GM19043 (cell line): ENCODE measurements at regions not wholly inside any gene's neighbourhood (a gene's known extent, or its start where the extent isn't known, plus 50 kb on each side); places are given as distances from the start of the nearest gene placed in this dataset.

Experiments used
- ATAC-seq: cut with Tn5 transposase; IDR thresholded peaks from one replicate; pipeline ENCODE4 v1.9.1; 2021; ENCODE audit warnings: low read depth; ENCODE audit not compliant: unreplicated experiment

DNA sequence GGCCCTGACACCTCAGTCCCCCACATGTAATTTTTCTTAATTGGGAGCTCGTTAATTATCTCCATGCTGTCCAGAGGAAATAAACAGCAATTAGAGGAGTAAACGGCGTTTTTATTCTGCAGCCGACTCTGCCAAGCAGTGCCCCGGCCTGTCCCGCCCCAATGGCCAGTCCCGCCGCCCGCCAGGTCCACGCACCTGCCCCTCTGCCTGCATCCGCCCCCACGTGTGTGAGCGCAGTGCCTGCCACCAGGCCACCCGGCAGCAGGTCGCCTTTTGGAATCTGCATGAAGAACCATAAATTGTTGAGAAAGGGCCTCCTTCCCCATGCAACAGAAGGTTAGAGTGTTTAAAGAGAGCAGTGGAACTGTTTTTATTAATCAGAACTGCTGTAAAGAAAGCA is 87.5 kb upstream of the LINGO1 start:
- no peak for ATAC-seq

DNA sequence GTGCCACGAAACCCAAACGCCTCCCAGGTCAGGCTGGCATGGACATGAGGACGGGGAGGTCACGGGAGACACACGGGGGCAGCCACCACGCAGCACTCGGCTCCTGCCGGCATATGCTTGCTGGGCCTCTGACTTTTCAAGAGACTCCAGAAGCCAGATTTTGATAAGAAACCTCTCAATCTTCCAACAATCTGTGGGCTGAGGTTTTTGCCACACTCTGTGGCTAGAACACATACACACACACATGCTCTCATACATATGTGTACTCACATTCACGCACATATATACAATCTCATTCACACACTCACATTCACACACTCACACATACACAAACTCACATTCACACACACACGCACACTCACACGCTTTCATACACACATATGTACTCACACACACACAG is 86.7 kb upstream of the LINGO1 start:
- no peak for ATAC-seq

- ATAC-seq: no peak
Measured at GRCh38 chr15:77717333-77717990, 84.8 kb upstream of the LINGO1 start.

GRCh38 chr15:77716632-77717332 is 84.1 kb upstream of the LINGO1 start:
- no peak for ATAC-seq

DNA sequence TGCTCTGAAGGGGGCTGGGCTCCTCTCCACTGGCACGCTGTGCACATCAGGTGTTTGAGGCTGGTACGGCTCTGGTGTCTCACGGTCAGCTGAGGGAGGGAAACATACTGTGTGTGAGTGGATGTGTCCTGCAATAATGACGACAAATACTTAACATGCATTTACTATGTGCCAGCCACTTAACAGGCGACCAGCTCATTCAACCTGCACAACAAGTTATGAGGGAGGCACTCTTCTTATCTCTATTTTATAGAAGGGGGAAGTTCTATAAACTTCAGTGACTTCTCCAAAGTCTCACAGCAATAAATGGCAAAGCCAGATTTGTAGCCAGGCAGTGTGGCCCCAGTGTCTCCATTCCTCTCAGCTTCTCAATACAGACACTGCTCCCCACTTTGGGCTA is 83.1 kb upstream of the LINGO1 start:
- ATAC-seq: no peak

DNA sequence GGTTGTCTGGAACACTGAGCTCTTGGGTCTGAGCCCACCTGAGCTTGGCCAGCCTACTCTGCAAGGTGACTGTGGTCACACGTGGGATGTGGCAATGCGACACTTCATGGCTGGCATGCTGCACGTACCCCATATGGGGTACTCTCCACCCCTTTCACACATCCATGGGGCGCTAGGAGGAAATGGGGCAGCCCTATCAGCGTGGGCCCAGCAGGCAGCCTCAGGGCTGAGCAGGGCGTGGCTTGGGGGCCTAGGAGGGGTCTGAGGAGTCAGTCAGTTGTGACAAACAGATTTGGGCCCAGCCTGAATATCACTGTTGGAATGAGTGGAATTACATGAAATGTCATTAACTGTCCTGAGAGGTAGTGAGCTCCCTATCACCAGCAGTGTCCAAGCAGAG is 82.3 kb upstream of the LINGO1 start:
- ATAC-seq: no peak

DNA sequence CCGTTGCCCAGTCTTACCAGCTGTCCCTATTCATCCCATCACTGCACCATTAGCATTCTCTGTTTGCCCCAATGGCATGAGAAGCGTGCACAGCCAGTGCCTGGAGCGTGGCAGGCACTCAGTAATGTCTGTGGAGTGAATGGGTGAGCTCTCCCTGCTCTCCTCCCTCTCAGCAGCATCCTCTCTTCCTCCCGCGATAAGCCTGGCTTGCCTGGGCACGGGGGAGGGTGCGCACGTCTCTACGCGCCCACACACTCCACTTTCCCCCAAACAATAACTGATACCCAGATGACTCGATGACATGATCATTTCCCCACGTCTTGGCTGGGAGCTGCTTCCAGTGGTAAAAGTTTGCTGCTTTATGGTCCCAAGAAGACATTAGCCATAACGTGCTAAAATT is 81.8 kb upstream of the LINGO1 start:
- ATAC-seq: no peak

GRCh38 chr15:77714023-77714422 is 81.3 kb upstream of the LINGO1 start:
- ATAC-seq: no peak

- no peak for ATAC-seq
Measured at GRCh38 chr15:77713281-77713680, 80.6 kb upstream of the LINGO1 start.

DNA sequence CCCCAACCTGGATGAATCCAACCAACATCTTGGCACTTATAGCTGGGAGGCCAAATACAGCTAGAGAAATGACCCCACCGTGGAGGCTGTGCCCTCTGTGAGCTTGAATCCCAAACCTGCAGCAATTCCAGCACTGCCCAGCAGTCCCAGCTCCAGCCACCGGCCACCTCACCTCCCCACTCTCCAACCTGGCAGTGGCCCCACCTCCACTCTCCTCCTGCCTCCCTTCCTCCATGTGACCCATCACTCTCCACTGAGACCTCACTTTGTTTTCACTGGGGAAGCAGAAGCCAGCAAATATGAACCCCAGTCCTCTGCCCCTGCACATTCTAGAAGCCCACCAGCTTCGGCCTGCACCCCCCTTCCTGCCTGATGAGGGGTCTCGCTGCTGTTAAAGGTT is 79.7 kb upstream of the LINGO1 start:
- no peak for ATAC-seq

DNA sequence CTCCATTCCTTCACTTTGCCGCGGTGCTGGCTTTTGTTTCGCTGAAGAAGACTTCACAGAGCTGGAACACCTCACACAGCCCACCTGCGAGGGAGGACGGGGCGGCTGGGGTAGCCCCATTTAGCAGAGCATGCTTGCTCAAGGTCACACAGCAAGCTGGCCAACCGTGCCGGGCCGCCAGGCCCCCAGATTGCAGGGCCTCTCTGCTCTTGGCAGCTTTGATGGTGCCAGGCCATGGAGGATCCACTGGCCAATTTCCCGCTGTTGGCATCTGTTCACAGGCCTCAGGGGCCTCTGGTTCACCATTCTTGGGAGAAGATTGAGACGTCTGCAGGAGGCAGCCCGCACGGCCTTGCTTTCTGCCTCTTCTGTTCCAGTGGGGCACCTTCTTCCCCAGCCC is 77.9 kb upstream of the LINGO1 start:
- ATAC-seq: no peak

DNA sequence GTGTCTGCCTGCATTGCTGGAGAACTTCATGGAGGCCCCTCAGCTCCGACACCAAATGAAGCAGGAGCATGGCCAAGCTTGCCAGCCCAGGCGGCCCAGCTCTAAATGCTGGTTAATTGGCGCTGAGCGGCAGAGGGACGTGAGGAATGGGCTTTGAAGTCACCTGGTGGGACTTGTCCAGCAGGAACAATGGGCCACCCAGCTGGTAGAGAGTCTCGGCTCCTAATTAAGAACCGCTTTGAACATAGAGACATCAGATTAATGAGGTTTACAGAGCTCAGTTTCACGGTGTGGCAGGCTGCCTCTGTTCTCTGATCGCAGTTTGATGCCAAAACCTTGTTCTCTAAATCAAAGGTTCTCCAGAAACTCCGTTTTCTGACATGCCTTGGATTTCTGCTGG is 77.5 kb upstream of the LINGO1 start:
- no peak for ATAC-seq

GRCh38 chr15:77709135-77709886 is 76.6 kb upstream of the LINGO1 start:
- no peak for ATAC-seq

- no peak for ATAC-seq
Measured at GRCh38 chr15:77706482-77707244, 74.0 kb upstream of the LINGO1 start.

DNA sequence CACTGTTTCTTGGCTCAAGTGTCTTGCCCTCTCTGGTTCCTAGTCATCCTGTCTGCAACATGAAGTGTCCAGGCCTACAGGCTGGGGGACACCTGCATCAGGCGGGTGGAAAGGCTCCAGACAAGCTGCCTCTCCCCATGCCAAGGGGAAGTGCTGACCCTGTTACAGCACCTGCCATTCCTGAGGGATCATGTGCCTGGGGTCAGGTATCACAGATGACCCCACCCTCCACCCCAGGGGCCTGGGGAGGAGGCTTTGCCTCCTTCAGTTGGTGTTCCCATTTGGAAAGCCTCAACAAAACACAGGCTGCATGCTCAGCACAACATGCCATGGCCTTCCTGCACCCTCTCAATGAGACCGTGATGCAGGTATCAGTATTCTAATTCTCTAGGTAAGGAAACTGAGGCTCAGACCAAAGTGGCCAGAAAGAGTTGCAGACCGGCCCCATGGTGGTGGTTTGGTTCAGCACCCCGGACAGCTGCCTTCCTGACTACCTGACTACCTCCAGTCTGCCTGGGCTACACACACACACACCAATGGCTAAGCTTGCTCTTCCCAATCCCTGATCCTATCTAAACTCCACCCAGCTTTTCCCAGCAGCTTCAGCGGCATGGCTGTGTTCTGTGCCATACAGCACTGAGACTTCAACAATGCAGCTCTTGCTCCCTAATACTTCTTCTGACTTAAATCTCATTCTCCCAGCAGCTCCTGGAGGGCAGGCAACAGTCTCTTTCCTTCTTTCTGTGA is 69.7 kb upstream of the LINGO1 start:
- no peak for ATAC-seq

- no peak for ATAC-seq
Measured at GRCh38 chr15:77698481-77698880, 65.8 kb upstream of the LINGO1 start.

DNA sequence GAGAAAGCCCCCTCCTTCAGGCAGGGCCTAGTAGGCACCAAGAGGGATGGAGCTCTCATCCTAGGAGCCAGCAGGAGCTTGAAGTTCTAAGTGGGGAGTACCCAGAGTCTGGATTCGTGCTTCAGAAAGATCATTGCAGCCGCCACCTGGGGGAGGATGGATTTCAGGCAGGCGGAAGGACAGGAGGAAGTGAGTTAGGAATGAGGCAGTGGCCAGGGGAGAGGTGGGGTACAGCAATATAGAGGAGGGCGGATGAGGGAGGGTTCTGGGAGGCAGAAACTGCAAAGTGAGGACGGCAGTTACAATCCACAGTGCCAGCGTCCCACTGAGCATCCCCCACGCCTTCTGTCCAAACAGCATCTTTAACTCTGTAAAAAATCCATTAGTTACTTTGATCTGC is 65.2 kb upstream of the LINGO1 start:
- ATAC-seq: no peak

DNA sequence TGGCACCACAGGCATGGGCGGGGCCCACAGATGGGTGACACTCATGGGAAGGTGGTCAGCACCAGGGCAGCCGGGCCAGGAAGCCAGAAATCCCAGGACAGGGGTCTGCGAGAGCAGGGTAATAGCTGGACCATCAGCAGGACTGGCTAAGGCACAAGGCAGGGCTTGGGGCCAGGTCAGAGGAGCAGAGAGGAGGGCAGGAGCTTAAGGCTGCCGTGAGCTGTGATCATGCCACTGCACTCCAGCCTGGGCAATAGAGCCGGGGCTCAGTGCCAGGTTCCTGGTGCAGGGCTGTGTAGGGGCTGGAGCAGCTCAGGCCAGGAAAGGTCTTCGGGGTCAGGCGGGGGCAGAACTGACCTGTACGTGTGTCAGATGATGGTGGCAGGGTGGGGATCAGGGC is 64.2 kb upstream of the LINGO1 start:
- no peak for ATAC-seq

GRCh38 chr15:77695961-77696582 is 63.4 kb upstream of the LINGO1 start:
- ATAC-seq: no peak

- ATAC-seq: no peak
Measured at GRCh38 chr15:77695548-77695947, 62.8 kb upstream of the LINGO1 start.
